Hypothalamus (tissue), 51 donors: ENCODE measurements at regions not wholly inside any gene's neighbourhood (a gene's known extent, or its start where the extent isn't known, plus 50 kb on each side); places are given as distances from the start of the nearest gene placed in this dataset.
"Not testable (repeated sequence)": the region's sequence is repeated elsewhere in the genome, so short reads cannot be mapped to it uniquely, and the experiment has no call there.

ENCODE experiments used
- DNase-seq, 51 donors: peaks; one replicate each; lab custom pipeline; 2025; lab: John Stamatoyannopoulos, UW

GRCh38 chr17:13784434-13785095, 182.8 kb upstream of the HS3ST3A1 start:
- DNase-seq = no peak

- DNase-seq = no peak
These were observed 184.4 kb upstream of the HS3ST3A1 start for GRCh38 chr17:13785981-13786598.

GRCh38 chr17:13787636-13788035, 185.9 kb upstream of the HS3ST3A1 start:
- no peak for DNase-seq

- DNase-seq = no peak
These were observed 186.7 kb upstream of the HS3ST3A1 start for GRCh38 chr17:13788385-13788784.

GRCh38 chr17:13792314-13792713, 190.6 kb upstream of the HS3ST3A1 start:
- DNase-seq = no peak

- DNase-seq = no peak
These were observed 192.2 kb upstream of the HS3ST3A1 start for GRCh38 chr17:13793951-13794350.

- no peak for DNase-seq
These were observed 196.1 kb upstream of the HS3ST3A1 start for GRCh38 chr17:13797863-13798262.

- DNase-seq = no peak
These were observed 204.4 kb upstream of the HS3ST3A1 start for GRCh38 chr17:13806092-13806491.

GRCh38 chr17:13807103-13807502, 205.4 kb upstream of the HS3ST3A1 start:
- no peak for DNase-seq

GRCh38 chr17:13812350-13812749, 210.6 kb upstream of the HS3ST3A1 start:
- no peak for DNase-seq

- no peak for DNase-seq
These were observed 211.9 kb upstream of the HS3ST3A1 start for GRCh38 chr17:13813347-13814240.

GRCh38 chr17:13822700-13823099, 221.0 kb upstream of the HS3ST3A1 start:
- no peak for DNase-seq

- DNase-seq = no peak
These were observed 223.9 kb upstream of the HS3ST3A1 start for GRCh38 chr17:13825526-13826040.

GRCh38 chr17:13827118-13827517, 225.4 kb upstream of the HS3ST3A1 start:
- no peak for DNase-seq

- DNase-seq = no peak
These were observed 232.2 kb upstream of the HS3ST3A1 start for GRCh38 chr17:13833921-13834320.

- DNase-seq = no peak
These were observed 233.4 kb upstream of the HS3ST3A1 start for GRCh38 chr17:13835151-13835550.

- DNase-seq = no peak
These were observed 231.9 kb upstream of the COX10 start for GRCh38 chr17:13837417-13837816.

GRCh38 chr17:13840254-13840653, 229.1 kb upstream of the COX10 start:
- no peak for DNase-seq

- no peak for DNase-seq
These were observed 225.3 kb upstream of the COX10 start for GRCh38 chr17:13843862-13844635.

GRCh38 chr17:13851889-13852288, 217.4 kb upstream of the COX10 start:
- DNase-seq = no peak

- DNase-seq = not testable (repeated sequence)
These were observed 213.6 kb upstream of the COX10 start for GRCh38 chr17:13855730-13856129.
